Smooth muscle cell (in vitro differentiated cells): ENCODE measurements at regions not wholly inside any gene's neighbourhood (a gene's known extent, or its start where the extent isn't known, plus 50 kb on each side); places are given as distances from the start of the nearest gene placed in this dataset.

ENCODE experiments used
- DNase-seq: peaks from one replicate; lab custom pipeline; 2025; ENCODE audit not compliant: unreplicated experiment; lab: John Stamatoyannopoulos, UW
- H2AFZ ChIP-seq: fragments of 200-600 bp; sonication (generic); 2 replicates; pipeline ENCODE4 v1.6.0; 2016; ENCODE audit warnings: antibody characterized with exemption, low read depth, mild to moderate bottlenecking
- H3F3A ChIP-seq: fragments of 200-600 bp; sonication (generic); 2 replicates; pipeline ENCODE4 v1.6.0; 2017; ENCODE audit warnings: antibody characterized with exemption, low read depth
- H3K27ac ChIP-seq: fragments of 200-600 bp; sonication (generic); 2 replicates; pipeline ENCODE4 v1.5.1; 2016; ENCODE audit warnings: low read depth, mild to moderate bottlenecking
- H3K27me3 ChIP-seq: fragments of 200-600 bp; sonication (generic); 2 replicates; pipeline ENCODE4 v1.6.1; 2016; ENCODE audit warnings: low read depth, mild to moderate bottlenecking
- H3K36me3 ChIP-seq: fragments of 200-600 bp; sonication (generic); 2 replicates; pipeline ENCODE4 v1.5.1; 2016; ENCODE audit warnings: low read depth
- H3K4me1 ChIP-seq: fragments of 200-600 bp; sonication (generic); 2 replicates; pipeline ENCODE4 v1.5.1; 2016; ENCODE audit warnings: low read depth
- H3K4me2 ChIP-seq: fragments of 200-600 bp; sonication (generic); 2 replicates; pipeline ENCODE4 v1.6.0; 2016; ENCODE audit warnings: mild to moderate bottlenecking
- H3K4me3 ChIP-seq: fragments of 200-600 bp; sonication (generic); 2 replicates; pipeline ENCODE4 v1.5.1; 2016; ENCODE audit warnings: mild to moderate bottlenecking
- H3K79me2 ChIP-seq: fragments of 200-600 bp; sonication (generic); 2 replicates; pipeline ENCODE4 v1.6.0; 2016; ENCODE audit warnings: low read depth, mild to moderate bottlenecking
- H3K9ac ChIP-seq: fragments of 200-600 bp; sonication (generic); 2 replicates; pipeline ENCODE4 v1.6.0; 2016; ENCODE audit warnings: low read depth
- H3K9me3 ChIP-seq: fragments of 200-600 bp; sonication (generic); replicated peaks from 2 replicates; pipeline ENCODE4 v1.5.1; 2016; ENCODE audit warnings: low read depth
- H4K20me1 ChIP-seq: fragments of 200-600 bp; sonication (generic); 2 replicates; pipeline ENCODE4 v1.6.0; 2016; ENCODE audit warnings: low read depth
- CTCF ChIP-seq: fragments of 200-600 bp; sonication (generic); IDR thresholded peaks from 2 replicates; pipeline ENCODE4 v1.5.1; 2017; ENCODE audit warnings: borderline replicate concordance, mild to moderate bottlenecking, antibody characterized with exemption; ENCODE audit not compliant: insufficient read depth, poor library complexity, severe bottlenecking
- WGBS: methylation state at CpG from one replicate; pipeline ENCODE4 v1.1.7; 2016; ENCODE audit warnings: low lambda C conversion rate; 5-methylcytosine and 5-hydroxymethylcytosine counted together

- H3F3A ChIP-seq: no peaks in the 10 kb centered on the region
- no peaks in the 10 kb centered on the region for H4K20me1 ChIP-seq
- H2AFZ ChIP-seq: no peak overlapping the region
- H3K9me3 ChIP-seq: no peaks in the 10 kb centered on the region
- no peak for TF ChIP-seq CTCF
- H3K9ac ChIP-seq: no peak overlapping the region
- H3K4me1 ChIP-seq: no peaks in the 10 kb centered on the region
- WGBS: 34% methylated on average over 2 of the region's 2 CpGs
- no peak overlapping the region for H3K4me3 ChIP-seq
- DNase-seq: no peak
- no peaks in the 10 kb centered on the region for H3K27me3 ChIP-seq
- no peaks in the 10 kb centered on the region for H3K79me2 ChIP-seq
- no peak overlapping the region for H3K4me2 ChIP-seq
- H3K27ac ChIP-seq: no peak overlapping the region
- H3K36me3 ChIP-seq: no peaks in the 10 kb centered on the region
These were observed 299.7 kb upstream of the ANO3 start for GRCh38 chr11:26032241-26032640.

GRCh38 chr11:26035696-26036095 is 296.2 kb upstream of the ANO3 start:
- Histone ChIP-seq H3K9ac (no peak overlapping the region), H3F3A (no peaks in the 10 kb centered on the region), H3K27ac (no peak overlapping the region), H3K36me3 (no peaks in the 10 kb centered on the region), H3K9me3 (no peaks in the 10 kb centered on the region), H3K27me3 (no peaks in the 10 kb centered on the region), H3K4me2 (no peak overlapping the region), H2AFZ (no peak overlapping the region), H3K79me2 (no peaks in the 10 kb centered on the region), H4K20me1 (no peaks in the 10 kb centered on the region), H3K4me3 (no peak overlapping the region), H3K4me1 (no peaks in the 10 kb centered on the region)
- DNase-seq: no peak
- no peak for TF ChIP-seq CTCF
- WGBS: 97% methylated on average over 5 of the region's 6 CpGs

GRCh38 chr11:26037716-26038115 is 294.2 kb upstream of the ANO3 start:
- H3K27me3 ChIP-seq: no peaks in the 10 kb centered on the region
- DNase-seq: no peak
- H2AFZ ChIP-seq: no peak overlapping the region
- H3K27ac ChIP-seq: no peak overlapping the region
- WGBS: 95% methylated on average over 2 of the region's 2 CpGs
- H3K4me1 ChIP-seq: no peaks in the 10 kb centered on the region
- no peak overlapping the region for H3K9ac ChIP-seq
- H3K36me3 ChIP-seq: no peaks in the 10 kb centered on the region
- H4K20me1 ChIP-seq: no peaks in the 10 kb centered on the region
- no peak overlapping the region for H3K4me2 ChIP-seq
- H3F3A ChIP-seq: no peaks in the 10 kb centered on the region
- H3K9me3 ChIP-seq: no peaks in the 10 kb centered on the region
- H3K4me3 ChIP-seq: no peak overlapping the region
- H3K79me2 ChIP-seq: no peaks in the 10 kb centered on the region
- no peak for TF ChIP-seq CTCF

- H3K27ac ChIP-seq: no peak overlapping the region
- H3K4me1 ChIP-seq: no peaks in the 10 kb centered on the region
- WGBS: 59% methylated on average over 3 of the region's 3 CpGs
- DNase-seq: no peak
- H2AFZ ChIP-seq: no peak overlapping the region
- H3K4me2 ChIP-seq: no peak overlapping the region
- H3K36me3 ChIP-seq: no peaks in the 10 kb centered on the region
- H3K9ac ChIP-seq: no peak overlapping the region
- no peaks in the 10 kb centered on the region for H3F3A ChIP-seq
- no peaks in the 10 kb centered on the region for H3K27me3 ChIP-seq
- no peaks in the 10 kb centered on the region for H3K9me3 ChIP-seq
- H3K79me2 ChIP-seq: no peaks in the 10 kb centered on the region
- H3K4me3 ChIP-seq: no peak overlapping the region
- no peaks in the 10 kb centered on the region for H4K20me1 ChIP-seq
- no peak for TF ChIP-seq CTCF
These were observed 291.6 kb upstream of the ANO3 start for GRCh38 chr11:26040339-26040738.
